MCF 10A (cell line): ENCODE measurements at regions not wholly inside any gene's neighbourhood (a gene's known extent, or its start where the extent isn't known, plus 50 kb on each side); places are given as distances from the start of the nearest gene placed in this dataset.

Source experiments
- BruUV-seq: library from RNA; stranded (reverse); fragments of 400-500 nt; replicated peaks from 2 replicates; lab custom pipeline; 2021; lab: Mats Ljungman, UMichigan
- CTCF ChIA-PET: fragments of 300-600 bp; sonication (Branson Sonifier 250); formaldehyde crosslinking; extraction: SDS; loops from one replicate; lab custom pipeline; 2021; ENCODE audit warnings: antibody characterized with exemption, inconsistent platforms; lab: Yijun Ruan, JAX
- POLR2A ChIA-PET: fragments of 300-600, 350-650 bp; sonication (Branson Sonifier 250); formaldehyde crosslinking; extraction: SDS; loops from one replicate; lab custom pipeline; 2020; ENCODE audit warnings: antibody characterized with exemption, inconsistent platforms; lab: Yijun Ruan, JAX
- DNase-seq: peaks from one replicate; pipeline ENCODE4 v3.0.0-alpha.2; 2018; ENCODE audit not compliant: unreplicated experiment
- H3K27ac Mint-ChIP-seq: one replicate; pipeline ENCODE4 v1.8.0; 2022; ENCODE audit warnings: mild to moderate bottlenecking, low read depth, mixed read lengths; ENCODE audit not compliant: unreplicated experiment
- H3K27me3 Mint-ChIP-seq: one replicate; pipeline ENCODE4 v1.8.0; 2022; ENCODE audit warnings: mixed read lengths; ENCODE audit not compliant: insufficient read depth, unreplicated experiment
- H3K36me3 Mint-ChIP-seq: one replicate; pipeline ENCODE4 v1.8.0; 2022; ENCODE audit warnings: mild to moderate bottlenecking, moderate library complexity, mixed read lengths; ENCODE audit not compliant: insufficient read depth, unreplicated experiment
- H3K4me1 Mint-ChIP-seq: one replicate; pipeline ENCODE4 v1.8.0; 2022; ENCODE audit warnings: mixed read lengths; ENCODE audit not compliant: insufficient read depth, unreplicated experiment
- H3K4me3 Mint-ChIP-seq: one replicate; pipeline ENCODE4 v1.8.0; 2022; ENCODE audit warnings: mild to moderate bottlenecking, moderate library complexity, mixed read lengths; ENCODE audit not compliant: unreplicated experiment
- H3K9me3 Mint-ChIP-seq: one replicate; pipeline ENCODE4 v1.8.0; 2022; ENCODE audit warnings: mixed read lengths; ENCODE audit not compliant: unreplicated experiment
- intact Hi-C: fragments of 100-400 bp; cut with micrococcal nuclease; formaldehyde crosslinking; loops from 2 replicates; pipeline ENCODE4 v1.14.1; 2022
- TF ChIP-seq, protein P1 (sequence below): fragments of 200-600 bp; IDR thresholded peaks from one replicate; pipeline ENCODE4 v1.8.0; 2022; ENCODE audit warnings: antibody characterized with exemption, mild to moderate bottlenecking; ENCODE audit not compliant: unreplicated experiment

DNA sequence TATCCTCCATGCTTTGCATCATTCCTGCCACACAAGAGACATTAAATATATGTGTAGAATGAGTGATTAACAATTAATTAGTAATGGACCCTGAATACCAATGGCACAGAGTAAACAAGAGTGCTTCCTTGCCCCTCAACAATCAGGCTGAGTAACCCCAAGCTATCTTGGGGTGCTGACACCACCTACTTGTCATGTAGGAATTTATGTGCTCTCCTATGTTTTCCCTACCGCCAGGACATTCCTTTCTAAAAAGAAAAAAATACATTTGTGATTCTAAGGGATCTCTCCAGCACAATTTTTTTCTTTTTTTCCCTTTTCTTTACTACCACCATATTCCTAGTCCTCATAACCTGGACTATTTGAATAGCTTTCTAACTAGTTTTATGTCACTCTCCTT is 449.1 kb downstream of the MFSD1 start:
- TF ChIP-seq, protein P1, sequence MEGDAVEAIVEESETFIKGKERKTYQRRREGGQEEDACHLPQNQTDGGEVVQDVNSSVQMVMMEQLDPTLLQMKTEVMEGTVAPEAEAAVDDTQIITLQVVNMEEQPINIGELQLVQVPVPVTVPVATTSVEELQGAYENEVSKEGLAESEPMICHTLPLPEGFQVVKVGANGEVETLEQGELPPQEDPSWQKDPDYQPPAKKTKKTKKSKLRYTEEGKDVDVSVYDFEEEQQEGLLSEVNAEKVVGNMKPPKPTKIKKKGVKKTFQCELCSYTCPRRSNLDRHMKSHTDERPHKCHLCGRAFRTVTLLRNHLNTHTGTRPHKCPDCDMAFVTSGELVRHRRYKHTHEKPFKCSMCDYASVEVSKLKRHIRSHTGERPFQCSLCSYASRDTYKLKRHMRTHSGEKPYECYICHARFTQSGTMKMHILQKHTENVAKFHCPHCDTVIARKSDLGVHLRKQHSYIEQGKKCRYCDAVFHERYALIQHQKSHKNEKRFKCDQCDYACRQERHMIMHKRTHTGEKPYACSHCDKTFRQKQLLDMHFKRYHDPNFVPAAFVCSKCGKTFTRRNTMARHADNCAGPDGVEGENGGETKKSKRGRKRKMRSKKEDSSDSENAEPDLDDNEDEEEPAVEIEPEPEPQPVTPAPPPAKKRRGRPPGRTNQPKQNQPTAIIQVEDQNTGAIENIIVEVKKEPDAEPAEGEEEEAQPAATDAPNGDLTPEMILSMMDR = no peak
- Mint-ChIP-seq H3K36me3 (no peaks in the 10 kb centered on the region), H3K9me3 (peaks cover 15% of the 10 kb centered on the region), H3K27ac (no peak overlapping the region), H3K27me3 (peaks cover 48% of the 10 kb centered on the region), H3K4me1 (no peaks in the 10 kb centered on the region), H3K4me3 (no peak overlapping the region)
- ChIA-PET CTCF (interaction anchor here (0.7 to 4.6 kb wide), 7 partner anchors 9 to 407 kb away, joined by 3 to 29 read pairs (median 11); no protein-coding TSS in a partner anchor), POLR2A (interaction anchor here (0.7 to 0.9 kb wide), 2 partner anchors 135 to 328 kb away, joined by 3 to 5 read pairs; no protein-coding TSS in a partner anchor)
- intact Hi-C loops = loop anchor here (5.0 kb wide), 1 partner anchor 589 kb away; no protein-coding TSS in a partner anchor
- DNase-seq = no peak
- no TSS peak for BruUV-seq

DNA sequence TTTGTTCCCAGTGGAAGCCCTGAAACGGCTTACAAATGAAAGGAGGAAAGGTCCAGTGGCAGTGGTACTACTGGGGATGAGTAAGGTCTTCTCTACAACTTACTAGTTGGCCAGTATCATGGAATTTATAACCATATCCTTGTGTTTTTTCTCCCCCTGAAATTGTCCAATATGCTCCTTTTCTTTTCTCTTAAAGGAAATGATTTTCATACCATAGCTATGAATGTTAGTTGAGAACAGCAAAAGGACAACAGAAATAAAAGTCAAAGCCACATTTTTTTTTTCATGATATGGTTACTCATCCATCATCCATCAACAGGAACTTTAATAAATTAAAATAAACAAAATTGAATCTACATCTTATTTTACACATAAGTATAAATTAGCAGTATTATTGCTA is 450.4 kb downstream of the MFSD1 start:
- TF ChIP-seq, protein P1 = no peak
- Mint-ChIP-seq H3K4me3 (no peak overlapping the region), H3K27me3 (peaks cover 55% of the 10 kb centered on the region), H3K9me3 (peaks cover 15% of the 10 kb centered on the region), H3K36me3 (no peaks in the 10 kb centered on the region), H3K27ac (no peak overlapping the region), H3K4me1 (no peaks in the 10 kb centered on the region)
- intact Hi-C loops = loop anchor here (1.0 to 5.0 kb wide), 4 partner anchors 334 to 590 kb away; no protein-coding TSS in a partner anchor
- no TSS peak for BruUV-seq
- POLR2A ChIA-PET = no interaction called here
- CTCF ChIA-PET = interaction anchor here (0.6 to 4.6 kb wide), 14 partner anchors 8 to 408 kb away, joined by 3 to 29 read pairs (median 6); no protein-coding TSS in a partner anchor
- no peak for DNase-seq

DNA sequence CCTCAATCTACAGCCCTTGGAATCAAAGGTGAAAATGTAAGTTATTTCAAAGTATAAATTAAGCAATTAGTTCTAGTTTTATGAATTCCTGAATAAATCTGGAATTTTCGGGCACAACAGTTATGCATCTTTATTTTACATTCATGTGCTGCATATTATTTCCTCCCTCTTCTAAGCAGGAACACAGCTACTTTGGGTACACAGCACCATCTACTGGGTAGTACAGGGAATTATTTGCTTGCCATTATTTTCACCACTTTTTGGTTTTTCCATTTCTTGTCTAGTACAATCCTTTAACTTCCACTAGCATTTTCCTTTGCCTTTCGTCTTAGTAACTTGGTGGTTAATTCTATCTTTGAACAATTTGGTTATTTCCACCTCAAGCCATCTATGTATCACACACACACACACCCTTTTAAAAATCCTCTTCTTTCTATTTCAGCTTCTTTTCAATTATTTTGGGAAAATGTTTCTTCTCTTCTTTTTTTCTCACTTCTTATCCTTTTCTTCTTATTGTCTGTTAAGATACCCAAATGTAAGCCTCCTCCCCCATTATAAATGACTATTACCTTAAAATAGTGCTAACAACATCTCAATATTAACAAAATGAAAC is 451.0 kb downstream of the MFSD1 start:
- no peaks in the 10 kb centered on the region for H3K4me1 Mint-ChIP-seq
- H3K4me3 Mint-ChIP-seq = no peak overlapping the region
- peaks cover 61% of the 10 kb centered on the region for H3K27me3 Mint-ChIP-seq
- no TSS peak for BruUV-seq
- intact Hi-C loops = loop anchor here (1.0 to 5.0 kb wide), 4 partner anchors 335 to 591 kb away; no protein-coding TSS in a partner anchor
- ChIA-PET CTCF (interaction anchor here (0.6 to 4.6 kb wide), 17 partner anchors 7 to 557 kb away, joined by 3 to 29 read pairs (median 5); no protein-coding TSS in a partner anchor), POLR2A (no interaction called here)
- H3K27ac Mint-ChIP-seq = no peak overlapping the region
- peak; percentile 54 for DNase-seq
- no peaks in the 10 kb centered on the region for H3K36me3 Mint-ChIP-seq
- TF ChIP-seq, protein P1 = peak; percentile 76
- H3K9me3 Mint-ChIP-seq = peaks cover 15% of the 10 kb centered on the region

DNA sequence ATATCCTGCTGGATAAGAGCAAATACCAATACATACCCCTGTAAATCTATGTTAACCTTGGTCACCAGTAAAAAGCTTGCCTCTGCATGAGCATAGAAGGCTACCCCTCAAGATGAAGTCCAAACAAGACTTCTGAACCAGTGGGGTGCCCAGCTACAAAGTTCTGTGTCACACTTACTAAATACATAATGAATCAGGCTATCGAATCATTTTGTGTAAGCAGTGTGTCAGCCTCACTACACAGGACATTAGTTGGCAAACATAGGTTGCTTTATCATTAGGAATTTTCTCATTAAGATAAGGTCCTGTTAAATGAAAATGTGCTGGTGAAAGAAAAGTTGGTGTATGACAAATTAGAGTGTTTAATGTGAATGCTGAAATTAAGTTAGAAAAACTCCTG is 452.0 kb downstream of the MFSD1 start:
- POLR2A ChIA-PET = no interaction called here
- DNase-seq = no peak
- no TSS peak for BruUV-seq
- intact Hi-C loops = loop anchor here (2.0 to 5.0 kb wide), 2 partner anchors 407 to 592 kb away; no protein-coding TSS in a partner anchor
- CTCF ChIA-PET = interaction anchor here (1.3 to 4.6 kb wide), 7 partner anchors 11 to 413 kb away, joined by 3 to 29 read pairs (median 8); no protein-coding TSS in a partner anchor
- H3K9me3 Mint-ChIP-seq = peaks cover 15% of the 10 kb centered on the region
- TF ChIP-seq, protein P1 = no peak
- no peaks in the 10 kb centered on the region for H3K36me3 Mint-ChIP-seq
- no peak overlapping the region for H3K4me3 Mint-ChIP-seq
- H3K27ac Mint-ChIP-seq = no peak overlapping the region
- peaks cover 70% of the 10 kb centered on the region for H3K27me3 Mint-ChIP-seq
- H3K4me1 Mint-ChIP-seq = no peaks in the 10 kb centered on the region
